Brain microvascular endothelial cell (primary cell): ENCODE measurements at regions not wholly inside any gene's neighbourhood (a gene's known extent, or its start where the extent isn't known, plus 50 kb on each side); places are given as distances from the start of the nearest gene placed in this dataset.

Source experiments
- DNase-seq: peaks from one replicate; pipeline ENCODE4 v3.0.0-alpha.2; 2020
- H3K27ac ChIP-seq: fragments of 250-450 bp; sonication (Bioruptor Pico); 2 replicates; pipeline ENCODE4 v1.5.1; 2020; ENCODE audit warnings: mild to moderate bottlenecking, moderate library complexity
- H3K27me3 ChIP-seq: fragments of 250-450 bp; sonication (Bioruptor Pico); replicated peaks from 2 replicates; pipeline ENCODE4 v1.5.1; 2020; ENCODE audit warnings: mild to moderate bottlenecking
- H3K36me3 ChIP-seq: fragments of 250-450 bp; sonication (Bioruptor Pico); replicated peaks from 2 replicates; pipeline ENCODE4 v1.5.1; 2020; ENCODE audit warnings: mild to moderate bottlenecking
- H3K4me3 ChIP-seq: 2 replicates; pipeline ENCODE4 v1.5.1; 2011; ENCODE audit warnings: low read depth, mild to moderate bottlenecking, control low read depth, low read length, moderate library complexity
- CTCF ChIP-seq: IDR thresholded peaks from 2 replicates; pipeline ENCODE4 v1.5.1; 2011; ENCODE audit warnings: low read depth, mild to moderate bottlenecking, moderate library complexity, low read length, control low read depth, inconsistent platforms; ENCODE audit errors: missing control alignments
- in situ Hi-C: cut with HindIII; loops from 2 replicates; pipeline ENCODE4 v1.10.0; 2017; ENCODE audit warnings: low sequenced_read_pairs, low pct_ligation_motif_present

GRCh38 chr12:65614259-65614889, 209.9 kb upstream of the HMGA2 start:
- TF ChIP-seq CTCF: no peak
- in situ Hi-C loops: no loop called here
- no peaks in the 10 kb centered on the region for H3K27me3 ChIP-seq
- peak overlapping the region; percentile 49 for H3K27ac ChIP-seq
- no peaks in the 10 kb centered on the region for H3K36me3 ChIP-seq
- DNase-seq: no peak
- no peak overlapping the region for H3K4me3 ChIP-seq

- H3K27ac ChIP-seq: peak overlapping the region; percentile 49
- in situ Hi-C loops: no loop called here
- H3K36me3 ChIP-seq: no peaks in the 10 kb centered on the region
- H3K4me3 ChIP-seq: no peak overlapping the region
- DNase-seq: peak; percentile 74
- no peaks in the 10 kb centered on the region for H3K27me3 ChIP-seq
- no peak for TF ChIP-seq CTCF
Measured at GRCh38 chr12:65615118-65615517, 209.2 kb upstream of the HMGA2 start.

- Histone ChIP-seq H3K27me3 (no peaks in the 10 kb centered on the region), H3K36me3 (no peaks in the 10 kb centered on the region), H3K4me3 (no peak overlapping the region), H3K27ac (no peak overlapping the region)
- no peak for TF ChIP-seq CTCF
- DNase-seq: no peak
- in situ Hi-C loops: no loop called here
Measured at GRCh38 chr12:65616022-65616421, 208.3 kb upstream of the HMGA2 start.

GRCh38 chr12:65618588-65618987, 205.7 kb upstream of the HMGA2 start:
- H3K27me3 ChIP-seq: no peaks in the 10 kb centered on the region
- in situ Hi-C loops: no loop called here
- no peaks in the 10 kb centered on the region for H3K36me3 ChIP-seq
- no peak for TF ChIP-seq CTCF
- H3K27ac ChIP-seq: no peak overlapping the region
- H3K4me3 ChIP-seq: no peak overlapping the region
- no peak for DNase-seq

GRCh38 chr12:65619018-65619417, 205.3 kb upstream of the HMGA2 start:
- TF ChIP-seq CTCF: no peak
- DNase-seq: no peak
- in situ Hi-C loops: no loop called here
- Histone ChIP-seq H3K27me3 (no peaks in the 10 kb centered on the region), H3K36me3 (no peaks in the 10 kb centered on the region), H3K27ac (no peak overlapping the region), H3K4me3 (no peak overlapping the region)

GRCh38 chr12:65620046-65620445, 204.2 kb upstream of the HMGA2 start:
- Histone ChIP-seq H3K27ac (no peak overlapping the region), H3K4me3 (no peak overlapping the region), H3K27me3 (no peaks in the 10 kb centered on the region), H3K36me3 (no peaks in the 10 kb centered on the region)
- no peak for TF ChIP-seq CTCF
- no peak for DNase-seq
- in situ Hi-C loops: no loop called here
